GM18907 (cell line): ENCODE measurements at regions not wholly inside any gene's neighbourhood (a gene's known extent, or its start where the extent isn't known, plus 50 kb on each side); places are given as distances from the start of the nearest gene placed in this dataset.
"Not testable (repeated sequence)": the region's sequence is repeated elsewhere in the genome, so short reads cannot be mapped to it uniquely, and the experiment has no call there.

Experiments
- ATAC-seq: cut with Tn5 transposase; IDR thresholded peaks from one replicate; pipeline ENCODE4 v1.9.1; 2021; ENCODE audit warnings: mild to moderate bottlenecking, moderate library complexity; ENCODE audit not compliant: unreplicated experiment

- ATAC-seq, result no peak
Observed at GRCh38 chr14:66239589-66239988, 246.6 kb upstream of the CCDC196 start.

GRCh38 chr14:66240105-66240504, 246.1 kb upstream of the CCDC196 start:
- ATAC-seq, result no peak

GRCh38 chr14:66242001-66242400, 244.2 kb upstream of the CCDC196 start:
- no peak for ATAC-seq

GRCh38 chr14:66244834-66245233, 241.3 kb upstream of the CCDC196 start:
- no peak for ATAC-seq

GRCh38 chr14:66247662-66248193, 238.4 kb upstream of the CCDC196 start:
- no peak for ATAC-seq

GRCh38 chr14:66248256-66248655, 237.9 kb upstream of the CCDC196 start:
- ATAC-seq, result no peak

GRCh38 chr14:66249544-66249943, 236.6 kb upstream of the CCDC196 start:
- no peak for ATAC-seq

GRCh38 chr14:66254038-66254437, 232.1 kb upstream of the CCDC196 start:
- ATAC-seq, result no peak

- no peak for ATAC-seq
Observed at GRCh38 chr14:66268802-66269334, 217.3 kb upstream of the CCDC196 start.

GRCh38 chr14:66272221-66272620, 213.9 kb upstream of the CCDC196 start:
- no peak for ATAC-seq

- no peak for ATAC-seq
Observed at GRCh38 chr14:66273261-66273832, 212.8 kb upstream of the CCDC196 start.

- not testable (repeated sequence) for ATAC-seq
Observed at GRCh38 chr14:66278418-66278817, 207.8 kb upstream of the CCDC196 start.

GRCh38 chr14:66281036-66281776, 205.0 kb upstream of the CCDC196 start:
- ATAC-seq, result no peak

GRCh38 chr14:66284346-66284745, 201.8 kb upstream of the CCDC196 start:
- ATAC-seq, result no peak

- ATAC-seq, result no peak
Observed at GRCh38 chr14:66288511-66288910, 197.7 kb upstream of the CCDC196 start.

GRCh38 chr14:66291756-66292155, 194.4 kb upstream of the CCDC196 start:
- no peak for ATAC-seq

- no peak for ATAC-seq
Observed at GRCh38 chr14:66293533-66294105, 192.6 kb upstream of the CCDC196 start.

- no peak for ATAC-seq
Observed at GRCh38 chr14:66295386-66295785, 190.8 kb upstream of the CCDC196 start.

- no peak for ATAC-seq
Observed at GRCh38 chr14:66300886-66301285, 185.3 kb upstream of the CCDC196 start.

- no peak for ATAC-seq
Observed at GRCh38 chr14:66306101-66306500, 180.1 kb upstream of the CCDC196 start.

- ATAC-seq, result no peak
Observed at GRCh38 chr14:66311058-66311457, 175.1 kb upstream of the CCDC196 start.

GRCh38 chr14:66311990-66312389, 174.2 kb upstream of the CCDC196 start:
- ATAC-seq, result no peak
